ENCODE measurements at regions not wholly inside any gene's neighbourhood (a gene's known extent, or its start where the extent isn't known, plus 50 kb on each side); places are given as distances from the start of the nearest gene placed in this dataset.

DNA sequence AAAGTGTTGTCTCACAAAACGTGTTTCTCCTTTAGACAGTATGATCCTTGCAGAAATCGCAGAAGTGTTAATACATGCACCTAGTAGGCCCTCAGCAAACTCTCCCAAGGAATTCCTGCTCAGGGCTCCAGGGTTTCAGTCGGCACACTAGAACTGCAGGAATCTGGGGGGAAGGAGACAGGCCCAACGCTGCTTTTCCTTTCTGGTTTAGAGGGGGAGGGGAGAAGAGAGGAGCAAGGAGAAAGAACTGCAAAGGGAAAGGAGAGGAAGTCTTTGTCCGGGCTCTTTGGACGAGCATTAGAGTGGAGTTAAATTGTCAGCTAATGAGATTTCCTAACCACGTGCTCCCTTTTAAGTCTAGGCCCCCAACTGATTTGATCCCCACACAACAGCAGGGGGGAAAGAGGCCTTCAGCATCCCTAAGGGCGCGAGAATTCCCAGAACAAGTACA is 103.7 kb upstream of the SOD1 start:
- H3K36me3 Mint-ChIP-seq = peaks cover 2% of the 10 kb centered on the region
- H3K27ac Mint-ChIP-seq = no peak overlapping the region
- H3K4me1 Mint-ChIP-seq (ENCODE audit: low read depth) = peaks cover 53% of the 10 kb centered on the region
- H3K9me3 Mint-ChIP-seq (ENCODE audit: low read depth) = no peaks in the 10 kb centered on the region
- no peaks in the 10 kb centered on the region for H3K27me3 Mint-ChIP-seq
- no peak overlapping the region for H3K4me3 Mint-ChIP-seq

DNA sequence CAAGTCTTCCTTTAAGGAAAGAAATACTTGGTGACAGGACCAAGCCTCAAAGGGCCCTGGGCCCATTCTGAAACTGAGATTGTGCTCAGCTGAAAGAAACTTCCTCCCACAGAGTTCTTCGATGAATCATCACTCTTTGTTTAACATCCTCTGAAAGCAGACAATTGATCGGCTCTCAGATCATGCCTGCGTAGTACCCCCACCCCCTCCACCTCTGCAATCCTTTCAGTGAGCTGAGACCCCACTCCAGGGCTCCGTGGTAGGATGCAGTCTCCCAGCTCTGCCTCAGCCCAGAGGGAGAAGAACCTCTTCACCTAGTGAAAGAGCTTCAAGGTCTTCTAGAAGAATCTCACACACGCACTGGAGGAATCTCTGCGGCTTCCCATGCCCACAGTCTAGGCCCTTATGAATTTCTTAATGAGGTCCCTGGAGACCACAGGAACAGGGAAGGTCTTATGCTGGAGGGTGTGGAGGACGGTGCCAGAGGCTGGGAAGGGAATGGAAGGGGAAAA is 104.9 kb upstream of the SOD1 start:
- no peak overlapping the region for H3K27ac Mint-ChIP-seq
- peak overlapping the region; percentile 79 for H3K4me3 Mint-ChIP-seq
- peaks cover 44% of the 10 kb centered on the region for H3K4me1 Mint-ChIP-seq (ENCODE audit: low read depth)
- H3K27me3 Mint-ChIP-seq = no peaks in the 10 kb centered on the region
- H3K36me3 Mint-ChIP-seq = peaks cover 6% of the 10 kb centered on the region
- H3K9me3 Mint-ChIP-seq (ENCODE audit: low read depth) = no peaks in the 10 kb centered on the region

DNA sequence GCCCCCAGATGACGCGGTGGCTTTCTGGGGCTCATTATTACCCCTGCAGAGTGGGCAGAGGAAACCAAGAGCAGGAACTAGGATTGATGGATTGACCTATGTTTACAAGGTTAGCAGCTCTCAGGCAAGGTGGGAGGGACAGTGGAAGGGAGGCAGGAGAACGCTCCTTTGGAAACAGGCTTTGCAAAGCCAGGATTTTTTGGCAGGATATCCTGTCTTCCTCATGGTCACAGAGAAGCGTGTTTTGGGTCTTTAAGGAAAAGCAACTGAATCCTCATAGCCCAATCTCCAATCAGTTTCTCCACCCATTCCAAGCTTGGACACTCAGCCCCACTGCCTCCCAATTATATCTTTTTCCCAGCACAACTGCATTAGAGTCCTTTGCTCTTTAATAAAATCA is 105.6 kb upstream of the SOD1 start:
- Mint-ChIP-seq H3K4me1 (ENCODE audit: low read depth) (peaks cover 44% of the 10 kb centered on the region), H3K27me3 (no peaks in the 10 kb centered on the region), H3K4me3 (peak overlapping the region; percentile 79), H3K9me3 (ENCODE audit: low read depth) (no peaks in the 10 kb centered on the region), H3K27ac (no peak overlapping the region), H3K36me3 (peaks cover 6% of the 10 kb centered on the region)

DNA sequence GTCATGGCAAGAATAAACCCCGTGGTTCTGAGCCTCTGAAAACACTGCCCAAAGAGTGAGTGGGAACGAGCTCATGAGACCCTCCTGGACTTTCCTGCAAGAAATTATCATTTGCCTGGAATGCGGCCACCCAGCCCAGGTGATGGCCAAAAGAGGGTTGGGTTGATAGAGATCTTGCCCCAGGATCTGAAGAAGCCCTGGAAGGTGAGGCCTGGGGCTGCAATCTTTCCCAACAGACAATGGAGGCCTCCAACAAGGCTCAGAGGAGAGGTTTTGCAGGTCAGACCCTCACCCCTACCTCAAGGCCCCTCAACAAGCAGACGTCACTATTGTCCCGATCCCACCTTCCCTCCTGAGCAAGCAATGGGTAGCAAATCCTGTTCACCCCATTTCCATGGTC is 106.0 kb upstream of the SOD1 start:
- Mint-ChIP-seq H3K4me1 (ENCODE audit: low read depth) (peaks cover 45% of the 10 kb centered on the region), H3K4me3 (no peak overlapping the region), H3K9me3 (ENCODE audit: low read depth) (no peaks in the 10 kb centered on the region), H3K36me3 (peaks cover 6% of the 10 kb centered on the region), H3K27me3 (no peaks in the 10 kb centered on the region), H3K27ac (no peak overlapping the region)

DNA sequence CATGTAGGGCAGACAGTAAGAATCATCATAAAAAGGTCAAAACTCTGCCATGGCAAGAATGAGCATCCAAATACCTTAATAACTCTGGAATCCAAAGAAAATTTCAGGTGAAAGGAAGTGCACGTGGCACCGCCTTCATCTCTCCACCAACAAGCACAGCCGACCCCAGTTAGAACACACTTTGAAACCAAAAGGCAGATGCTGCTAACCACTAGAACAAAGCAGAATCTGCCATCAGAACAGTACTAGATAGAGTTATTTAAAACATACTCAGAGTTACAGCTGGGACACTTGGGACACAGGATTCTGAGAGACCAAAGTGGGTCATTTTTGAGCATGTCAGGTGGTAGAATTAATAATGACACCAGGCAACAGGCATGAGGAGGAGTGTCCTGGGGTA is 106.7 kb upstream of the SOD1 start:
- Mint-ChIP-seq H3K4me3 (no peak overlapping the region), H3K36me3 (peaks cover 6% of the 10 kb centered on the region), H3K9me3 (ENCODE audit: low read depth) (no peaks in the 10 kb centered on the region), H3K4me1 (ENCODE audit: low read depth) (peaks cover 45% of the 10 kb centered on the region), H3K27me3 (no peaks in the 10 kb centered on the region), H3K27ac (no peak overlapping the region)

DNA sequence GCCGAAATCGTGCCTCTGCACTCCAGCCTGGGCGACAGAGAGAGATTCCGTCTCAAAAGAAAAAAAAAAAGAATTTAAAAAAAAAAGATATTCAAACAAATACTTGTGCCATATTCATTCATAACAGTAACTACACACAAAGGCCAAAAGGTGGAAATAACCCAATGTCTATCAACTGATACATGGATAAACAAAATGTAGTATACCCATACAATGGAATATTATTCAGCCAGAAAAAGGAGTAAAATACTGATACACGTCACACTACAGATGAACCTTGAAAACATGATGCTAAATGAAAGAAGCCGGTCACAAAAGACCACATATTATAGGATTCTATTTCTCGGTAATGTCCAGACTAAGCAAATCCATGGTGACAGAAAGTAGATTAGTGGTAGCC is 109.4 kb upstream of the SOD1 start:
- no peak overlapping the region for H3K27ac Mint-ChIP-seq
- H3K9me3 Mint-ChIP-seq (ENCODE audit: low read depth) = no peaks in the 10 kb centered on the region
- H3K27me3 Mint-ChIP-seq = no peaks in the 10 kb centered on the region
- H3K36me3 Mint-ChIP-seq = peaks cover 6% of the 10 kb centered on the region
- peaks cover 24% of the 10 kb centered on the region for H3K4me1 Mint-ChIP-seq (ENCODE audit: low read depth)
- H3K4me3 Mint-ChIP-seq = no peak overlapping the region

DNA sequence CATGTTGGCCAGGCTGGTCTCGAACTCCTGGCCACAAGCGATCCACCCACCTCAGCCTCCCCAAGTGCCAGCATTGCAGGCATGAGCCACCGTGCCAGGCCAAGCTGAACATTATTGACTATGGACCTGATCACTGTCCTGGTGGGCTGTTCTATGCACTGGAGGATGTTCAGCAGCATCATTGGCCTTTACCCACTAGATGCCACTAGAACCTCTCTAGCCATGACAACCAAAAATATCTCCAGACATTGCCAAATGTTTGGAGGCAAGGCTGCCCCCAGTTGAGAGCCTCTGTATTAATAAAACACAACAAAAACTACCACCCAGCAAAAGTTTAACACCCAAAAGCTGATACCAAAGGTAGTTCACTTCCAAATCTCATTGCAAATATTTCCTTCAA is 110.8 kb upstream of the SOD1 start:
- Mint-ChIP-seq H3K4me3 (no peak overlapping the region), H3K27me3 (no peaks in the 10 kb centered on the region), H3K36me3 (peaks cover 4% of the 10 kb centered on the region)

DNA sequence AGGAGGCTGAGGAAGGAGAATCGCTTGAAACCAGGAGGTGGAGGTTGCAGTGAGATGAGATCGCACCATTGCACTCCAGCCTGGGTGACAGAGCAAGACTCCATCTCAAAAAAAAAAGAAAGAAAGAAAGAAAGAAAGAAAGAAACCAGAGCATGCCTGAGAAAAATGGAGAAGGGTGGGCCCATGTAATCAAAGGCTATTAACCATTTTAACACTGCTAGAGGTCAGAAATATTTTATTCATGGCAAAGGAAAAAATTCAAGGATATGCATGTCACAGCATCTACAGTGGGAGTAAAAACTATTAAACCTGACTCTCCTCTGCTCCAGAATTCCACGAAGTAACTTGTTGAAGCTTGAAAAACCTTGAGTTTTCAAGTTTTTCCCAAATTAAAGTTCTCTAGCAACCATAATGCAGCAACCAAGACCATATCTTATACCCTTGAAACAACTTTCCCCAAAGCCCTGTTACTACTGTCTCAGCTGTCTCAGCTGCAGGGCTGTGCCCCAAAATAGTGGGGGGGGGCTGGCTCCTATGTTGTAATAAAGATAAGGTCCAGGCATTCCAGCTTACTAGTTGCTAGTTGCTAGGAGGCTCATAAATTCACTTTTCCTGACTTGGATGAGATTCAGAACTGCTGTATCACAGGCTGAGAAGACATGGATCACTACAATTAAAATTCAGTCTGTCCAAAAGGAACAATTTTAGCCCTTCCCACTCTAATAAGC is 112.9 kb upstream of the SOD1 start:
- Mint-ChIP-seq H3K4me1 (ENCODE audit: low read depth) (peaks cover 4% of the 10 kb centered on the region), H3K4me3 (no peak overlapping the region), H3K27me3 (no peaks in the 10 kb centered on the region), H3K36me3 (peaks cover 4% of the 10 kb centered on the region), H3K27ac (no peak overlapping the region), H3K9me3 (ENCODE audit: low read depth) (no peaks in the 10 kb centered on the region)

More for the DNA sequence above, 110.8 kb upstream of the SOD1 start:
- Mint-ChIP-seq H3K4me1 (ENCODE audit: low read depth) (peaks cover 10% of the 10 kb centered on the region), H3K9me3 (ENCODE audit: low read depth) (no peaks in the 10 kb centered on the region), H3K27ac (no peak overlapping the region)

DNA sequence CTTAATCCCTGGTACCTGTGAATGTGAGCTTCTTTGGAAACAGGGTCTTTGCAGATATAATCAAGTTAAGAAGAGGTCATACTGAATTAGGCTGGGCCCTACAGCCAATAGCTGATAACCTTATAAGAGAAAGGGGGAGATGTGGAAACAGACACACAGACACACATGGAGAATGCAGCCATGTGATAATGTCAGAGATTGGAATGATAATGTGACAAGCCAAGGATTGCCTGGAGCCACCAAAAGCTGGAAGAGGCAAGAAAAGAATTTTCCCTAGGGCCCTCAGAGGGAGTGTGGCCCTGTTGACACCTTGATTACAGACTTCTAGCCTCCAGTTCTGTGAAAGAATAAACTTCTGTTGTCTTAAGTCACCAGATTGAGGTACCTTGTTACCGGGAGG is 114.5 kb upstream of the SOD1 start:
- H3K27ac Mint-ChIP-seq = no peak overlapping the region
- H3K27me3 Mint-ChIP-seq = no peaks in the 10 kb centered on the region
- peaks cover under 1% of the 10 kb centered on the region for H3K36me3 Mint-ChIP-seq

DNA sequence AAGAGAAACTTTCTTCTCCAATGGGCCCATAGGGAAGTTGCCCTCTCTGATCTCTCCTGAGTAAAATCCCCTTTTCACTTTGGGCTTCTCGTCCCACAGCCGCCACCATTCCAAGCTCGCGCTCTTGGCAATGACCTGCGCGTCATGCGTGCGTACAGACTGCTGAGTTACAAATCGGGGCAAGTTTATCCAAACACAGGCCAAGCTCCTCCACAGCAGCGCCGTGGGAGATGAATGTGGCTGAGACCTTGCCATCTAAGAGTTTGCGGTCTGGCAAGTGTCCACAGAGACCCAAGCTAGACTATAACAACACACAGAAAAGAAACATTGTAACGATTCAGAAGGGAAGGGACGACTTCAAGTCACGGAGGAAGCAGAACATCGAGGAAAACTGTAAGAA is 116.3 kb upstream of the SOD1 start:
- H3K4me1 Mint-ChIP-seq (ENCODE audit: low read depth) = no peaks in the 10 kb centered on the region
- H3K27me3 Mint-ChIP-seq = no peaks in the 10 kb centered on the region
- no peak overlapping the region for H3K27ac Mint-ChIP-seq
- H3K4me3 Mint-ChIP-seq = no peak overlapping the region
- H3K36me3 Mint-ChIP-seq = no peaks in the 10 kb centered on the region
- H3K9me3 Mint-ChIP-seq (ENCODE audit: low read depth) = no peaks in the 10 kb centered on the region

More for the DNA sequence above, 114.5 kb upstream of the SOD1 start:
- no peaks in the 10 kb centered on the region for H3K9me3 Mint-ChIP-seq (ENCODE audit: low read depth)
- no peak overlapping the region for H3K4me3 Mint-ChIP-seq
- peaks cover 4% of the 10 kb centered on the region for H3K4me1 Mint-ChIP-seq (ENCODE audit: low read depth)

DNA sequence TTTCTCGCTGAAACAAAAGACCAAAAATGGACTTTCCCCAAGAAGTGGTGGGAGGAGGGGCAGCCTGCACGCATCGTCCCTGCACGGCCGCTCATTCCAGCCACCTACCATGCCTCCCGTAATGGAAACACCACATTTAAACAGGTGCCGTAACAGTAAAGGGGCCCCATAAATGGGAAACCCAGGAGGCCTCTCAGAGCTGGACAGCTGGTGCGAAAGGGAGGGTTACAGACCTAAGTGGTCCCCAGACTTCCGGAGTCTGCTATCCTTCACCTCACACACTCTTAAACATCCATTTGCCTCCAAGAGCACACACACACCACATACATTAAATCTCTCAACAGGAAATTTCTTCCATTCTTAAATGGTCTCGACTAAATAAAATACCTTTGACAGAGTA is 120.7 kb upstream of the SOD1 start:
- Mint-ChIP-seq H3K36me3 (no peaks in the 10 kb centered on the region), H3K27me3 (no peaks in the 10 kb centered on the region), H3K27ac (no peak overlapping the region), H3K4me1 (ENCODE audit: low read depth) (no peaks in the 10 kb centered on the region), H3K4me3 (no peak overlapping the region), H3K9me3 (ENCODE audit: low read depth) (no peaks in the 10 kb centered on the region)

DNA sequence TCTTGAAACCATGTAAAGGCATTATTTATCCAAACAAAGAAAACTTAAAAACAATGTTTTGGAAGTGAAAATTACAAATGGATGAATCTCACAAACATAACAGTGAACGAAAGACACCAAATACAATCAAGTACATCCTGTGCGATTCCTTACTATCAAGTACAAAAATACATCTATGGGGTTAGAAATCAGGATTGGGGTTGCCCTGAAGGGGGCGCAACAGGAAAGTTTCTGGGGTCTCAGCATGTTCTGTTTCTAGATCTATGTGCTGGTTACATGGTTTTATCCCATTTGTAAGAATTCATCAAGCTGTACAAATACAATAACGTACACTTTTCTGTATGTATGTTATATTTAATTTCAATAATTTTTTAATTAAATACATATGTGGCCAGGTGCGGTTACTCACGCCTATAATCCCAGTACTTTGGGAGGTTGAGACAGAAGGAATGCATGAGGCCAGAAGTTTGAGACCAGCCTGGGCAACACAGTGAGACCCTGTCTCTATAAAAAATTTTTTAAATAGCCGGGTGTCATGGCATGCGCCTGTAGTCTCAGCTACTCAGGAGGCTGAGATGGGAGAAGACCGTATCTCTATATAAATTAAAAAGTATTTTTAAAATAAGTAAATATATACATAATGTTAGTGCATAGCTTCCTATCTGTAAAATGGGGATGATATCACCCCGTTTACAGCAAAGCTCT is 121.5 kb upstream of the SOD1 start:
- Mint-ChIP-seq H3K36me3 (no peaks in the 10 kb centered on the region), H3K4me3 (no peak overlapping the region), H3K9me3 (ENCODE audit: low read depth) (no peaks in the 10 kb centered on the region), H3K4me1 (ENCODE audit: low read depth) (no peaks in the 10 kb centered on the region), H3K27me3 (no peaks in the 10 kb centered on the region), H3K27ac (no peak overlapping the region)

DNA sequence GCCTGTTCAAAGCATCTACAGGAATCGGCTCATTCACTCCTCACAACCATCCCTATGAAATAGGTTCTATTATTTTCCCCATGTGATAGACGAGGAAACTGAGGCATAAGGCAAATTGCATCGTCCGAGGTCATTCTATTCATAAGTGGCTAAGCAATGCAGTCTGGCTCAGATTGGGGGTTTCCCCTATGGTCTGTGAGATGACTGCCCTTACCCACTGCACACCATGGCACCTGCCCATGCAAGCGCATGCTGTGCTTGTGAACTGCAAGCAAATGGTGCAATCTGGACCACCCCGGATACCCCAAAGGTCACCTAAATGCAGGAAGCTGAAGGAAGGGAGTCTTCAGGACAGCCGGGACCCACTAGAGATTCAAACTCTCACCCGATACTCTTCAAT is 123.4 kb upstream of the SOD1 start:
- no peaks in the 10 kb centered on the region for H3K27me3 Mint-ChIP-seq
- no peak overlapping the region for H3K27ac Mint-ChIP-seq
- no peaks in the 10 kb centered on the region for H3K36me3 Mint-ChIP-seq
- no peaks in the 10 kb centered on the region for H3K9me3 Mint-ChIP-seq (ENCODE audit: low read depth)
- no peaks in the 10 kb centered on the region for H3K4me1 Mint-ChIP-seq (ENCODE audit: low read depth)
- no peak overlapping the region for H3K4me3 Mint-ChIP-seq

DNA sequence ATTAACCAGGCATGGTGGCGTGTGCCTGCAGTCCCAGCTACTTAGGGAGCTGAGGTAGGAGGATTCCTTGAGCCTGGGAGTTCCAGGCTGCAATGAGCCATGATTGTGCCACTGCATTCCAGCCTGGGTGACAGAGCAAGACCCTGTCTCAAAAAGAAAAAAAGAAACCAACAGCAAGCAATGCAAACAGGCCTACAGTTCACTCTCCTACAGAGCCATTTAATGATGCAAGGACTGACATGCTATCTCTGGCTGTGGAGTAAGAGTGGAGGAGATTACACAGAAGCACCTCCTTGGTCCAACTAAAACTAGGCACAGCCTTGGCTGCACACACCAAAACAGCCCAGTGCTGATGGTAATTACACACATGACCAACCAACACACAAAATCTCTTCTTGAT is 127.5 kb upstream of the SOD1 start:
- Mint-ChIP-seq H3K27ac (no peak overlapping the region), H3K4me3 (no peak overlapping the region), H3K27me3 (no peaks in the 10 kb centered on the region), H3K36me3 (no peaks in the 10 kb centered on the region), H3K4me1 (ENCODE audit: low read depth) (peaks cover 17% of the 10 kb centered on the region), H3K9me3 (ENCODE audit: low read depth) (no peaks in the 10 kb centered on the region)

DNA sequence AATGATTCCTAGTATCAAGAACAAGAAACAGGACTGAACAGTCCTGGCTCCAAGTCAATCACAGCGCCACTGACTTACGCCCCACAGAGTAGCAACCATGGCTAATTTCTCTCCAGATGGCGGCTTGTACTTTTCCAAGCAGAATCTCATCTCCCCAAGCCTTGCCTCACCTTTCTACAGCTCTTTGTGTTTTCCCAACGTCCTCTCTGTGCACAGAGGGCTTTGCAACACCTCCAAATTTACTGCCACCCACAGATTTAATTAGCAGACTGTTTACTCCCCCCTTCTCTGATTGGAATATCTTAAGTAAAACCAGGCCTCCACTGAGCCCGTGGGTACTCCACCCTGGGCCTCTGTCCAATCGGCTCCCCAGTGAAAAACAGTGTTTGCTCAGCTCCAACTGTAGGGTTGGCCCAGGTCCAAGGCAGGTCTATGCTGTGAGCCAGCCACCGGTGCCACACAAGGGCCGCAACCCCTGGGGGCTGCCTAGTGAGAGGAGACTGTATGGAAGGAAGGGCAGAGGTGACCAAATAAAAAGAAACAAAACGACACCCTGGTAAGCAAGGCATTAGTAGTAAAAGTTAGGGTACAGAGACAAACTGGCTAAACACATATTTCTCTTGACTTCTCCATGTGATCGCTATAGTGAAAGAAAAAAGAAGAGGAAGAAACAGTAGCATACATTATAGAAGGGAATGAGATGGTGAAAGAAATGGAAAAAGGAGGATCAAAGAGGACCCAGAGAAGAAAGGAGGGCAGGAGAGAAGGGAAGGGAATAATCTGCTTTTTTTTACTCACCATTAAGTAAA is 128.4 kb upstream of the SOD1 start:
- Mint-ChIP-seq H3K27ac (no peak overlapping the region), H3K4me1 (ENCODE audit: low read depth) (peaks cover 18% of the 10 kb centered on the region), H3K36me3 (no peaks in the 10 kb centered on the region), H3K9me3 (ENCODE audit: low read depth) (no peaks in the 10 kb centered on the region), H3K4me3 (no peak overlapping the region), H3K27me3 (no peaks in the 10 kb centered on the region)

All from activated naive CD8-positive, alpha-beta T cell (primary cell).